Breast epithelium (tissue), 4 donors: ENCODE measurements at regions not wholly inside any gene's neighbourhood (a gene's known extent, or its start where the extent isn't known, plus 50 kb on each side); places are given as distances from the start of the nearest gene placed in this dataset.
"Not testable (repeated sequence)": the region's sequence is repeated elsewhere in the genome, so short reads cannot be mapped to it uniquely, and the experiment has no call there.

Experiments
- DNase-seq, 2 donors: peaks; one replicate each; pipeline ENCODE4 v3.0.0-alpha.2; 2019; ENCODE audit warnings: low spot score in 2 of 2
- H3K27ac ChIP-seq, 2 donors: fragments of 200-600 bp; sonication (generic) in 1 of 2; one replicate each; pipeline ENCODE4 v1.5.1; 2016 to 2019; ENCODE audit warnings: mild to moderate bottlenecking in 1 of 2
- H3K27me3 ChIP-seq, 2 donors: fragments of 200-600 bp; sonication (generic) in 1 of 2; one replicate each; pipeline versions ENCODE4 v1.5.1 to v1.6.0; 2017 to 2019; ENCODE audit warnings: control low read depth in 1 of 2, mild to moderate bottlenecking in 1 of 2
- H3K36me3 ChIP-seq: fragments of 200-600 bp; one replicate; pipeline ENCODE4 v1.5.1; 2019
- H3K4me1 ChIP-seq, 2 donors: fragments of 200-600 bp; sonication (generic); one replicate each; pipeline ENCODE4 v1.5.1; 2016 to 2019; ENCODE audit warnings: control low read depth in 1 of 2
- H3K4me3 ChIP-seq, 3 donors: fragments of 200-600 bp; sonication (generic); 1 replicate in 2 of 3; 2 replicates in 1 of 3; pipeline ENCODE4 v1.5.1; 2016 to 2019; ENCODE audit warnings: mild to moderate bottlenecking in 3 of 3, moderate library complexity in 2 of 3
- H3K9me3 ChIP-seq, 2 donors: fragments of 200-600 bp; sonication (generic) in 1 of 2; one replicate each; pipeline ENCODE4 v1.5.1; 2016 to 2019; ENCODE audit warnings: control low read depth in 1 of 2
- POLR2A ChIP-seq: fragments of 450-650 bp; IDR thresholded peaks from one replicate; pipeline ENCODE4 v1.6.1; 2016; ENCODE audit warnings: antibody characterized with exemption, mild to moderate bottlenecking, moderate library complexity
- POLR2AphosphoS5 ChIP-seq, 3 donors: sonication (generic); formaldehyde crosslinking; IDR thresholded peaks; one replicate each; pipeline ENCODE4 v1.6.1; 2017; ENCODE audit warnings: antibody characterized with exemption in 3 of 3
- intact Hi-C: fragments of 100-400 bp; cut with DNase I; formaldehyde crosslinking; loops from one replicate; pipeline ENCODE4 v1.15.1; 2023; ENCODE audit warnings: low total_unique reads
- TF ChIP-seq, protein P1 (sequence below), 3 donors: fragments of 450-650 bp; IDR thresholded peaks; one replicate each; pipeline ENCODE4 v1.5.1; 2016 to 2017; ENCODE audit warnings: antibody characterized with exemption in 3 of 3, mild to moderate bottlenecking in 3 of 3, moderate library complexity in 3 of 3

DNA sequence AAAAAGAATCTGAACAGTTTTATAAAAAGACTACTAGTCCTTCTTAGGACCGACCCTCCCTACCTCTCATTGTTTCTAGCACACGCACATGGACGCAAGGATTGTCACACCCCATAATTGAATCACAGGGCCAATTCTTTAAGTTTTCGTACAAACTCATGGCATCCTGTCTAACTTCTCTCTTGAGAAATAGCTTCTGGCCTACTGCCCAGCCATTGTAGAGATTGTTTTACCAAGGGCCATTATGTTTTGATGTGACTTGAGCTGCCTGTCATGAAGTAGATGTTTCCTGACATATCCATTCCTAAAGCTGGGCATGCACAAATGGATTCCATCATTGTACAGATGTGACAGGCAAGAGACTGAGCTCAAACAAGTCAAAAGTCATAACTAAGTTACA lies 1672.1 kb upstream of the C9orf72 start:
- H3K4me1 ChIP-seq = no peaks in the 10 kb centered on the region
- DNase-seq = no peak
- no peaks in the 10 kb centered on the region for H3K27me3 ChIP-seq
- H3K27ac ChIP-seq = no peak overlapping the region
- H3K36me3 ChIP-seq = no peaks in the 10 kb centered on the region
- no peak overlapping the region for H3K4me3 ChIP-seq
- H3K9me3 ChIP-seq = no peaks in the 10 kb centered on the region
- TF ChIP-seq POLR2AphosphoS5 (IDR thresholded peaks at IDR 0.05) (no peak), POLR2A (no peak)
- TF ChIP-seq, protein P1, sequence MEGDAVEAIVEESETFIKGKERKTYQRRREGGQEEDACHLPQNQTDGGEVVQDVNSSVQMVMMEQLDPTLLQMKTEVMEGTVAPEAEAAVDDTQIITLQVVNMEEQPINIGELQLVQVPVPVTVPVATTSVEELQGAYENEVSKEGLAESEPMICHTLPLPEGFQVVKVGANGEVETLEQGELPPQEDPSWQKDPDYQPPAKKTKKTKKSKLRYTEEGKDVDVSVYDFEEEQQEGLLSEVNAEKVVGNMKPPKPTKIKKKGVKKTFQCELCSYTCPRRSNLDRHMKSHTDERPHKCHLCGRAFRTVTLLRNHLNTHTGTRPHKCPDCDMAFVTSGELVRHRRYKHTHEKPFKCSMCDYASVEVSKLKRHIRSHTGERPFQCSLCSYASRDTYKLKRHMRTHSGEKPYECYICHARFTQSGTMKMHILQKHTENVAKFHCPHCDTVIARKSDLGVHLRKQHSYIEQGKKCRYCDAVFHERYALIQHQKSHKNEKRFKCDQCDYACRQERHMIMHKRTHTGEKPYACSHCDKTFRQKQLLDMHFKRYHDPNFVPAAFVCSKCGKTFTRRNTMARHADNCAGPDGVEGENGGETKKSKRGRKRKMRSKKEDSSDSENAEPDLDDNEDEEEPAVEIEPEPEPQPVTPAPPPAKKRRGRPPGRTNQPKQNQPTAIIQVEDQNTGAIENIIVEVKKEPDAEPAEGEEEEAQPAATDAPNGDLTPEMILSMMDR (IDR thresholded peaks at IDR 0.05) = no peak
- intact Hi-C loops = no loop called here

DNA sequence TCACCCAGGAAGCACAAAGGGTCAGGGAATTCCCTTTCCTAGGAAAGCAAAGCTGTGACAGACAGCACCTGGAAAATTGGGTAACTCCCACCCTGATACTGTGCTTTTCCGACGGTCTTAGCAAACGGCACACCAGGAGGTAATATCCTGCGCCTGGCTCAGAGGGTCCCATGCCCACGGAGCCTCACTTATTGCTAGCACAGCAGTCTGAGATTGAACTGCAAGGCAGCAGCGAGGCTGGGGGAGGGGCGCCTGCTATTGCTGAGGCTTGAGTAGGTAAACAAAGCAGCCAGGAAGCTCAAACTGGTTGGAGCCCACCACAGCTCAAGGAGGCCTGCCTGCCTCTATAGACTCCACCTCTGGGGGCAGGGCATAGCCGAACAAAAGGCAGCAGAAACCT lies 1697.1 kb upstream of the C9orf72 start:
- intact Hi-C loops, H3K27ac ChIP-seq, H3K4me1 ChIP-seq, H3K9me3 ChIP-seq, H3K4me3 ChIP-seq, H3K36me3 ChIP-seq, DNase-seq, H3K27me3 ChIP-seq: not testable (repeated sequence)

DNA sequence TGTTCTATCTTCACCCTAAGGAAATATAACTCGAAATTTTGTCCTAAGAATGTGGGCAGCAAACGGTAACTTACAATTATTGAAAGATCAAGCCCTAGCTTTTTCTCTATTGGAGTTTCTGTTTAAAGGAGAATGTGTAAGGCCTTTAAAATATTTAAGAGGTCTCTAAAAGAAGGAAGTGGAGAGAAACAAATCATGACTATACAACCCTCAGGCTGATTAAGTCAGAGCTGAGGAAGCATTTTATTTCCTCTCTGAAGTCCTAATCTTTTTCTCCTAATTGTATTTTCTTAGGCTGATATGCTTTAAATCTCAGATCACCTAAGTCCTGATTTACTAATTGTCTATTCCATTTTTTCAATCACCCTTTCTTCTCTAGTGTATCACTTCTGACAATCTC lies 1708.8 kb upstream of the C9orf72 start:
- Histone ChIP-seq H3K4me1 (no peaks in the 10 kb centered on the region), H3K4me3 (no peak overlapping the region), H3K36me3 (no peaks in the 10 kb centered on the region), H3K9me3 (no peaks in the 10 kb centered on the region), H3K27me3 (no peaks in the 10 kb centered on the region), H3K27ac (no peak overlapping the region)
- DNase-seq = no peak
- TF ChIP-seq, protein P1 (IDR thresholded peaks at IDR 0.05) = no peak
- TF ChIP-seq POLR2AphosphoS5 (IDR thresholded peaks at IDR 0.05) = no peak
- TF ChIP-seq POLR2A = no peak
- intact Hi-C loops = no loop called here

DNA sequence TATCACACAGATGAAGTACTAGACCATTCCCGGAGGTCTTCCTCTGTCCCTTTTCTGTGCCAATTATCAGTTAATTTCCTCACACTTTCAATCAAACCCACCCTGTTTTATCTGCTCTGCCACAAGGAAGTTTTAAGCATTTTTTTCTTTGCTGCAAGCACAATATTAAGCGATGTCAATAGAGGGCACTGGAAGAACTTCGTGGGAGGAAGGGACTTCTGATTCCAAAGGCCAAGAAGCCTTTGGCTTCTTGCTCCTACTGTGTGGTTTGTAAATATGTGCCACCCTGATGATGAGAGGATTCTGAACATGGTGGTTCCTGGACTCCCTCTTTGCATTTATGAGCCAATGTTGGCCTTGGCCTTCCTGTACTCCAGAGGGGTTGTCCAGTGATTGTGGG lies 1712.5 kb upstream of the C9orf72 start:
- Histone ChIP-seq H3K4me1 (no peaks in the 10 kb centered on the region), H3K36me3 (no peaks in the 10 kb centered on the region), H3K4me3 (no peak overlapping the region), H3K9me3 (no peaks in the 10 kb centered on the region), H3K27me3 (no peaks in the 10 kb centered on the region), H3K27ac (no peak overlapping the region)
- intact Hi-C loops = no loop called here
- no peak for TF ChIP-seq POLR2AphosphoS5 (IDR thresholded peaks at IDR 0.05)
- TF ChIP-seq, protein P1 (IDR thresholded peaks at IDR 0.05) = no peak
- TF ChIP-seq POLR2A = no peak
- no peak for DNase-seq

DNA sequence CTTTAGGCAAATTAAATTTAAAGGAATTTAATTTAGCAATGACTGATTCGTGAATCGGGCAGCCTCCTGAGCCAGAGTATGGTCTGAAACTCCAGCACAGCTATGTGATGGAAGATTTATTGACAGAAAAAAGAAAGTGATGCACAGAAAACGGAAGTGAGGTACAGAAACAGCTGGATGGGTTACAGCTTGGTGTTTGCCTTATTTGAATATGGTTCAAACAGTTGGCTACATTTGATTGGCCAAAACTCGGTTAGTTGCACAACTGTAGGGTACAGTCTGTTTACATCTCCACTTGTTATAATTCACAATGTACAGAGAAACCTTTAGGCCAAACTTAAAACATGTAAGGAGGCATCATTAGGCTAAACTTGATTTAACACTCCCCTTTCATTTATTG lies 1716.1 kb upstream of the C9orf72 start:
- intact Hi-C loops = no loop called here

More for the DNA sequence above, 1716.1 kb upstream of the C9orf72 start:
- no peak for DNase-seq
- Histone ChIP-seq H3K27ac (no peak overlapping the region), H3K27me3 (no peaks in the 10 kb centered on the region), H3K4me1 (no peaks in the 10 kb centered on the region), H3K9me3 (peaks cover 2 to 11% of the 10 kb centered on the region in 2 donors), H3K36me3 (no peaks in the 10 kb centered on the region), H3K4me3 (no peak overlapping the region)
- TF ChIP-seq, protein P1 (IDR thresholded peaks at IDR 0.05) = no peak
- TF ChIP-seq POLR2AphosphoS5 (IDR thresholded peaks at IDR 0.05) (no peak), POLR2A (no peak)
